ENCODE measurements at regions not wholly inside any gene's neighbourhood (a gene's known extent, or its start where the extent isn't known, plus 50 kb on each side); places are given as distances from the start of the nearest gene placed in this dataset.

GRCh38 chr11:42707541-42707940 is 604.3 kb upstream of the API5 start:
- TF ChIP-seq, protein P1, sequence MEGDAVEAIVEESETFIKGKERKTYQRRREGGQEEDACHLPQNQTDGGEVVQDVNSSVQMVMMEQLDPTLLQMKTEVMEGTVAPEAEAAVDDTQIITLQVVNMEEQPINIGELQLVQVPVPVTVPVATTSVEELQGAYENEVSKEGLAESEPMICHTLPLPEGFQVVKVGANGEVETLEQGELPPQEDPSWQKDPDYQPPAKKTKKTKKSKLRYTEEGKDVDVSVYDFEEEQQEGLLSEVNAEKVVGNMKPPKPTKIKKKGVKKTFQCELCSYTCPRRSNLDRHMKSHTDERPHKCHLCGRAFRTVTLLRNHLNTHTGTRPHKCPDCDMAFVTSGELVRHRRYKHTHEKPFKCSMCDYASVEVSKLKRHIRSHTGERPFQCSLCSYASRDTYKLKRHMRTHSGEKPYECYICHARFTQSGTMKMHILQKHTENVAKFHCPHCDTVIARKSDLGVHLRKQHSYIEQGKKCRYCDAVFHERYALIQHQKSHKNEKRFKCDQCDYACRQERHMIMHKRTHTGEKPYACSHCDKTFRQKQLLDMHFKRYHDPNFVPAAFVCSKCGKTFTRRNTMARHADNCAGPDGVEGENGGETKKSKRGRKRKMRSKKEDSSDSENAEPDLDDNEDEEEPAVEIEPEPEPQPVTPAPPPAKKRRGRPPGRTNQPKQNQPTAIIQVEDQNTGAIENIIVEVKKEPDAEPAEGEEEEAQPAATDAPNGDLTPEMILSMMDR (IDR thresholded peaks at IDR 0.05 in 4 of 5, conservative IDR thresholded peaks at IDR 0.05 in 1 of 5): no peak
- TF ChIP-seq POLR2A (IDR thresholded peaks at IDR 0.05): no peak
